ENCODE measurements at regions not wholly inside any gene's neighbourhood (a gene's known extent, or its start where the extent isn't known, plus 50 kb on each side); places are given as distances from the start of the nearest gene placed in this dataset.

DNA sequence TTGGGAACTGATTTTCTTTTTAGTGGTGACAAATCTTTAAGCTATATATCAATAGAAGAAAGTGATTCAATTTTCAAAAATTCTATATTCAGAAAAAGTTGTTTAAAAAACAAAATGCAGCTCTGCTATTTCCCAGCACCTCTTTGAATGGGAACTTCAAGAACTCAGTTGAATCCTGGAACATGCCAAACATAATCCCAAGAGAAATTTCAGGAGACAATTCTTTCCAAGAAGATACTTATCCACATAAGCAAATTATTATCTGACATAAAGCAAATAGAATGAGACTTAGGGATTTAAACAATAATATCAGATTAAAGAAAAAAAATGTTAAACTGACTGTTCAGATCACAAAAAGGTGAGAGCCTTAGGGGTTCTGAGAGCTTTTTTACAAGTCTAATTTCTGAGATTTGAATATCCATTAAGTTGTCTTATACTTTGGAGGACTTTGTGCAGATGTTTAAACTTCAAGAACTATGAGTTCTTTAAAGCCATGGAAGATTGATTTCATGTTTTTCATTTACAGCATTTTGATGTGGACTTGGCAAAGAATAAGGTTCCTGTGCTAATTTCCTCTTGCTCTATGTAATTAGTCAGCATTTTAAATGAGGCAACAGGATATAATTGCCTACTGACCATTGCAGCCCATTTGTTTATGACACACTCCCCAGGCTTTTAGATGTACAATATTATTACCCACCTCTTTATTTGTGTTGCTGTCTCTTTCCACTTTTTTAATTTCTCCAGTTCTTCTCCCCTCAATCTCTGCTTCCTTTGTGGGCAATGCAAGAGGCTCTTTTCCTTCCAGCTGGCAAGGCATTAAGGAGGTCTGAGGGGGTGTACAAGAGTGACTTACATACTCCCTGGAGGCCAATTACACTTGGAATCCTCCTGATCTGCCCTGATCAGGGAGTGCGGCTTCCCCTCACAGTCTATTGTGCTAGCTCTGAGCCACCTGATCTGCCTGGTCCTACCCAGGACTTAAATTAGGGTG is 419.1 kb downstream of the NR2F1-AS1 start:
- no peak for DNase-seq (ENCODE audit: low spot score)

DNA sequence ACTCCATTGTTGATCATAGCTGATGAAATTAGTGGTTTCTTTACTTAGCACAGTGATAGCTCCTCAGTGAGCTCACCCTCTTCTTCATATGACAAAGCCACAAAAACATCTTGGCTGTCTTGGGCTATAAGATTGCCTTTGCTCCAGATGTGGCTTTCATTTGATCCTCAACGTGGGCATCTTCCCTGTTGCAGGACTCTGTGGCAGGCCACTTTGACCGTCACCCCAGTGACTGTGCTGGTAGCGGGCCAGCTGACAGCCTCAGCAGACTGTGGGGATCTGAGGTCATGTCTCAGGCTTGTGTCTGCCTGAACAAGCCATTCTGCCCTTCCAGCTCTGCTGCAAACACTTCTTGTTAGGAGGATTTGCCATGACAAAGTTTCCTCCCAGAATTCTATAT is 422.2 kb downstream of the NR2F1-AS1 start:
- no peak for DNase-seq (ENCODE audit: low spot score)

DNA sequence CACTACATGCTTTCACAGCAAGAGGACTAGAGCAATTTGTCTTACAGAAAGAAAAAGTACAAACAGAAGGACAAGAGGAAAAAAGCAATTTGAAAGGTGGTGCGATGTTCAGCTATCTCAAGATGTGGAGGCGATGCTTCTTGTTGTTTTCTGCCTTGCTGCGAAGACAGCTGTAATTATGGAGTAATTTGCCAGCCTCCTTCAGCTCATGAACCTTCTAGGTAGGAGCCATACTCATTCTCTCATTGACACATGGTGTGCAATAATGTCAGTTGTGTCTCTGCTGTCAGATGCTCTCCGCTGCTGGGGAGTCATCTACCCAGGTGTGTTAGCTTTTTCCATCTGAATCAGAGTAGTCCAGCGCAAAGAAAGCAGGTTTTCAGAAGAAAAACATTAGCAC is 424.5 kb downstream of the NR2F1-AS1 start:
- DNase-seq (ENCODE audit: low spot score) = no peak

DNA sequence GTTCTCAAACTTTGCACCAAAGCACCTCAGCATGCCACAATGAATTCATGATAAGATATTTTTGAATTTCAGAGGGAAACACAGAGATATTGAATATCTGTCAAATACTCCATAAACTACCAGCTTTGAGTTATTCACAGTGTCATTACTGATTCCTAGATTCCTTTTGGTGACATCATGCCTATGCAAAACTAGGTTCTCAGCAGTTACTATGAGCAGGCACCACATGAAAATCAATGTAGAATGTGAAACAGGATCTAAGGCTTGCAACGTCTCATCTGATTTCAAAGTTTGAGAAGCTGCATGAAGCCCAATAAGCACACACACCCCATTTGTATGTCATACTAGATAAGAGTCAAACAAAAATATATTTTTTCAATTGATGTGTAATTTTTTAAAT is 426.5 kb downstream of the NR2F1-AS1 start:
- DNase-seq (ENCODE audit: low spot score) = no peak

DNA sequence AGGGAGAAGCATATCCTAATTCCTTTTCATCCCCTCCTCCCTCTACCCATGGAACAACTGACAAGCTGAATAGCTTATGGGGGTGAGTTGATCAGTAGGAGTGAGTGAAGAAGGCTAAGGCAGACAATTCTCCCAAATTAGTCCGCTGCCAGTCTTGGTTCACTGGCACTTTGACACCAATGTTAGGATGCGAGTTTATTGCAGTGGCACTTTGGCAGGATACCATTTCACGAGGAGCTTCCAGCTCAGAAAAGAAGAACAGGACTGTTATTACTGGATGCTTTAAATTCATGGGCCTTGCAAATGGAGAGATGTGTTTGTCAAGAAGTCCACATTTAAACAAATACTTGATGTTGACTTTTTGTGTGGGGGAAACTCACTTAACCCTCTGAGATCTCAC is 427.6 kb downstream of the NR2F1-AS1 start:
- no peak for DNase-seq (ENCODE audit: low spot score)

DNA sequence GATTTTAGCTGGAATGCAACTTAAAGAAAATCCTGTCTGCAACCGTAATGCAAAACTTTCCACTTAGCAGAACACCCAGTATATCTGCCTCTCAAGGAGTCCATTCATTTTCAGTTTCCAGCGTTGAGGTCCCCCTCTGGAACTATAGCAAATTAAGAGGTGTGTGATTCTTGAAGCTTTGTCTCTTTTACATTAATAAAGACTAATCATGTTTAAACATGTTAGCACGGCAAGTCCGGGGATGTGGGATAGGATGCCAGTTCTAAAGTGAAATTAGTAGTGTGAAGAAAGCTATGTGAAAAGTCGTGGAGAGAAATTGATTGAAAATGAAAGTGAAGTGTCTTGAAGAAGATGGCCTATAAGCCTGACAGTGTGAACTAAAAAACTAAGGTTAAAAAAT is 429.1 kb downstream of the NR2F1-AS1 start:
- DNase-seq (ENCODE audit: low spot score) = no peak

DNA sequence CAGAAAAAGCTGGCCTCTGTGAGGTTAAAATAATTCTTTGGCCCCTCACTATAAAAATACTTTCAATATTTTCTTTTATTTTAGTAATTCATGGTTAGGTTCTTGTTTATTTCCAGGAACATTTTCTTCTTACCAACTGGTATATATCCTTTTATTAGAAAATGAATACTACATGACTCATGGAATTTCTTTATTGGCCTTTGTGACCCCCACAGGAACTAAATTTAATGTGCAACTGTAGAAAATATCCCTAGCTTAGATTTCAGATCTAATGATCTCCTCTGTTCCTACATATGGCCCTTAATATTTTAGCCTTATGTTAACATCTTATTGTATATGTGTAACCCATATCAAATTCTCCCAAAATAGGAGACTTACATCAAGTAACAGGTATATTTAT is 429.9 kb downstream of the NR2F1-AS1 start:
- DNase-seq (ENCODE audit: low spot score) = no peak

DNA sequence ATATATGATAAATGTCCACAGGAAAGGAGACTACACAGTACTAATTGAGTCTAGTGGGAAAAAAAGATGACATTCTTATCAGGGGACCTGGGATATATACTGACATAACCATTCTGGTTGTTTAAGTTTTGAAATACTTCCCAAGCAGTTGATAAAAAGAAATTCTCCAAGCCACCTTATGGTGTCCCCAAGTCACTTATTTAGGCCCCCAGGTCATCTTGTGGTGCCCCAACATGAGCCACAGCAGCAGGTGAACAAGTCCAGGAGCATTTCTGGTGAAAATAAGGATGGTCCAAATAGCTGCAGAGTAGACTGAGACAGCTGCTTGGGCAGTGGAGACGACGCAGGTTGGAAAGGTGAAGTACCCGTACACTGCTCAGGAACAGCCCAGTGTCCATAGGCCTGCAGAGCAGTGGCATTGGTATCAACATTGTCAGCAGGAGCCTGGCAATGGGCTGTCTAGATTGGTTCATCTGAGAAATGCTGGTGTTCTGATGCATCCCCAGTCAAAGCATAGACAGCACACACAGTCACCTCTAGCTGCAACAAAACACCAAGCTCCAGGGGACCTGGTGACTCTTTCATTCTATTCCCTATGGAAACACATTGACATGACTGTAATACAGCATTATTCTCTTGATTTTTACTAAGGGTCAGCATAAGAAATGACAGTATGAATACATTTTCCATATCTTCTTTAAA is 430.6 kb downstream of the NR2F1-AS1 start:
- DNase-seq (ENCODE audit: low spot score) = no peak

DNA sequence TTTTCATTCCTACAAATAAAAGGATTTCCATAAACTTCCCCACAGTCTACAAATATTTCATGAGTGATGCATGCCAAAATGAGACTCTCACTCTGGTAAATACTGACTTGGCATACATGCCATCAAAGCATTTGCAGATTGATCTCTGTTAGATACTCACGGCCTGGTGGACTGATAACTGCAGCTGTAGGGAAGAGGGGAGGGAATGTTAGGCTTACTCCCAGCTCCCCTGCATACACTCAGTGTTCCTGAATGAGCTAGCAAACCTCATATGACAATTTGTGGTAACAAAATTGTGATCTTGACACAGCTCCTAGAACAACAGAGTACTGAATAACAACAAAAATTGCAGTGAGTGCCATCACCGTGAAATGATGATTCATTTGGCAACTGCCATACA is 435.3 kb downstream of the NR2F1-AS1 start:
- DNase-seq (ENCODE audit: low spot score) = no peak

DNA sequence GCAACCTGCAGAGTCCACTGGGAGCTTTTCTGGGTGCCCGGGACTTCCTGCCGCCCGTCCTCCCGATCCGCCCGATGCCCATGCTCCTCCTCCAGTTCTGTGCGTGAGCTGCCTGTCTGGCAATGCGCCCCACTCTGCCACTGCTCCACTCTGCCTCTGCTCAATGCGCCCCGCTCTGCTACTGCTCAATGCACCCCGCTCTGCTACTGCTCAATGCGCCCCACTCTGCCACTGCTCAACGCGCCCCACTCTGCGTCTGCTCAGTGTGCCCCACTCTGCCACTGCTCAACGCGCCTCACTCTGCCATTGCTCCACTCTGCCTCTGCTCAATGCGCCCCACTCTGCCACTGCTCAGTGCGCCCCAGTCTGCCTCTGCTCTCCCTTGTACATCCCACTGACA is 436.0 kb downstream of the NR2F1-AS1 start:
- no peak for DNase-seq (ENCODE audit: low spot score)

DNA sequence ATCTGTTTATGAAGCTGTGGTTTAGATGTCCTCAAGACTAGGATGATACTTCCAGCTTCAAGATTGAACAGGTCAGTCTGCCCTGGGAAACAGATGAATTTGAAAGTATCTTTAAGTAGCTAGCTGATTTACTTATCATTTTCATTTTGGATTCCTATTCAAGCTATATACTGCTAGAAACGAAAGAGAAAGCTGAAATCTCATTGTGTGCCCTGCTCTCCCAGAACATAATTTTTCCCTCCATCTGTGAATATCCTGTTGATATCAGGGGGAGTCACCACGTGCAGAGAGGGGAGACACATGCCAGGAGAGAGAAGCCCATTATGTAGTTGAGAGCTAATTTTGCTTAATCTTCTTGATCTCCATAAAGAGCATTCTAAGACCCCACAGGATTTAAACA is 439.1 kb downstream of the NR2F1-AS1 start:
- no peak for DNase-seq (ENCODE audit: low spot score)

DNA sequence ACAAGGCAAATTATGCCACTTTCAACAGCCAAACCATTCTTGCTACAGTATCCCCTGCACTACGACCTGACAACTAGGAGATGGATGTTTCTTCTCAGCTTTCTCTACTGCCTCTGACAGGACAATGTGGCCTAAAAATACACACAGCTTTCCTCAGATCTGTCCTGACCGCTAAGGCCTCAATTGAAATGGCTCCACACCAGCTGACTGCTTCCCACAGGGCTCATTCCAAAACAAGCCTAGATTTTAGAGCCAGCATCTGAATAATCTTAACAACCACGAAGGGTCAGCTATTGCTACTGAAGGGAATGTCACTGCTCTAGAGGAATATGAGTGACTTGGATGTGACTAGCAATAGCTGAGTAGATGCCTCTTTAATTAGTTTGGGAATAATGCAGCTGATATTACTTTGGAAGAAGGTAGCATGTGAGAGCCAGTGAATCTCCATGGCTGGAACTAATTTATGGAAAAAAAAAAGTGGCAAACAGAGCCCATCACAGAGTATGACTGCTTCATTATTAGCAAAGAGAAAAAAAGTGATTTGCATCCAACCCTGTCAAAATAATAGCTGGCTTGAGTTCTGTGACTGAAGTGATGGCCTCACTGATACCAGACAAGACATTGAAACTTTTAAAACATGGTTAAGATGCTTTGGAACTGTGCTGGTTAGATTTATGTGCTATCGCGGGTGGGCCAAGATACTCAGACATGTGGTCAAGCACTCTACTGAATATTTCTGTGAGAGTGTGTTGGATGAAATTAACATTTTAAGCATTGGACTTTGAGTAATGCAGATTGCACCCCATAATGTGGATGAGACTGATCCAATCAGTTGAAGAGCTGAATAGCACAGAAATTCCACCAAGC is 450.2 kb downstream of the NR2F1-AS1 start:
- no peak for DNase-seq (ENCODE audit: low spot score)

DNA sequence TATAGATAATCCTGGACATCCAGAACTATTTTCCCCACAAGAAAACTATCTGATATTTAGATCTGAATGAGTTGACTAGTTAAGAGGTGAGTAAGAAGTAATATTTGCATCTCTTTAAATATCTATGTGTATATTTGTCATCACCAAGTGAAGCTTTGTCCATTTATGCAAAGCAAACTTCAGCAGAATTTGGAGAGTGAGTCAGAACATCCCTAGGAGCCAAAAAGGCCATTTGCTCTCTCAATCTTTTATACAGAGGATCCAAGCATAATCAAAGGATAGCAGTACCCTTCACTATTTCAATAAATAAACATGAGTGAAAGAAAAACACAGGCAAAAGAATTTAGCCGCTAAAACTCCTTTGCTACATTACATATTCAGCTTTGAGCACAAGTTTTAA is 454.4 kb downstream of the NR2F1-AS1 start:
- no peak for DNase-seq (ENCODE audit: low spot score)

DNA sequence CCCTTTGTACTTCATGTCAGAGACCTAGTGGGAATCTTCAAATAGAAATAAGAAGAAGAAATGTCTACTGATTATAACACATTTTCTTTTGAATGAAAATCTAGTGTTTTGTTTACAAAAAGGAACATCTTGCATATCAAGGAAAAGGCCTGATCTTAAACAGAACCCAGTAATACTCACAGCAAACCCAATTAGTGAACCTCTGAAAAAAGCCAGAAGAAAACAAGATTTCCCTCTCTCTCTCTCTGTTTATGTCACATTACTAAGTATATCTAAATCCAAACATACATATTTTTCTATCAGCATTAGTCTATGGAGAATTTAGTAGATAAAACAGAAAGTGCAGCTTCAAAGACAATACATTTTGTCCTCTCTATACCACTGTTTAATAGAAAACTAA is 457.9 kb downstream of the NR2F1-AS1 start:
- no peak for DNase-seq (ENCODE audit: low spot score)

DNA sequence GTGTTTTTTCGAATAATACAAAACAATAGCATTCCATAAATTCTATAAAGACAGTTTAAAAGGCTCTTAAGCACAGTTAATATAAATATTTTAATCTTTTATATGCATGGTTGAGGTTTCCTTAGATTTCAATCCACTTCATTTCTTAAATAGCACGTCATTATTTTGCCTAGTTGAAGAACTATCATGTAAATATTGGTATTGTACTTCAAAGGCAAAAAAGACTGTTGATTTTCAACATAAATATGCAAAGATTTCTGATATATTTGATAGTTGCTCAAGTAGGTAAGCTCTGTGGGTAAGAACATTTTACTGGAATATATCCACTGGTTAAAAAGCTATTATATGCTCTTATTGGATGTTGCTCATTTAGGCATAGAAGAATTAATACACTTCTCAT is 458.6 kb downstream of the NR2F1-AS1 start:
- DNase-seq (ENCODE audit: low spot score) = no peak

DNA sequence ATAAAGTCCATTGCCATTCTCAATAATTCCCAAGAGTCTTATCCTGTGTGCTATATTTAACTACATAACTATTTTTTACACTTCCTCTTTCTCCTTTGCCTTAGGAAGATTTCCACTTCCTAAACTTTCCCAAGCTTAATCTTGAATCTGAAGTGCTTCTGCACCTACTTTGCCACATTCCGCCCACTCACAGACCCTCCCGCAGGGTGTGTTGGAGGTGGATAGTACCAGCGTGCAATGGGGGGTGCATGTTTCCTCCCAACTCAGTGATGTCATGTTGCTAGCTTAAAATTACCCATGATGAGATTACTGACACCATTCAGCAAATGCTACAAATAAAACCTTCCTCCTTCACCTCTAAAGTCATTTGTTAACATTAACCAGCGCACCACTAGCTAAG is 460.2 kb downstream of the NR2F1-AS1 start:
- no peak for DNase-seq (ENCODE audit: low spot score)

DNA sequence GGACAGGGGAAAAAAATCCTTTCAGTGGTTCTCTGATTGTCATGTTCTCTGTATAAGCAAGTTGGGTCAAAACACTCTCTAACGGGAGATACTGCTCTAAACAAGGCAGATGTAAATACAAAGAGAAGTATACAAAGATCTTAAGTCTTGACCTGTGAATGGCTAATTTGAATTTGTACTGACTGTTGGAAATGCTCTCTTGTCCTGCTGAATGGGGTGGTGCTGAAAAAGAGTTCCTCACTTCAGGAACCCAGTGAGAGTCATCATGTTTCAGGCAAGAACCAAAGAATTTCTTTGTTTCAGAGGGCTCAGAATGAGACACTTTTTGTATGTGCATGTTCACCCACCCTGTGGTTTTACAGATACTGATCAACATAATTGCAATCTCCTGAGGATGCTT is 461.0 kb downstream of the NR2F1-AS1 start:
- DNase-seq (ENCODE audit: low spot score) = no peak

DNA sequence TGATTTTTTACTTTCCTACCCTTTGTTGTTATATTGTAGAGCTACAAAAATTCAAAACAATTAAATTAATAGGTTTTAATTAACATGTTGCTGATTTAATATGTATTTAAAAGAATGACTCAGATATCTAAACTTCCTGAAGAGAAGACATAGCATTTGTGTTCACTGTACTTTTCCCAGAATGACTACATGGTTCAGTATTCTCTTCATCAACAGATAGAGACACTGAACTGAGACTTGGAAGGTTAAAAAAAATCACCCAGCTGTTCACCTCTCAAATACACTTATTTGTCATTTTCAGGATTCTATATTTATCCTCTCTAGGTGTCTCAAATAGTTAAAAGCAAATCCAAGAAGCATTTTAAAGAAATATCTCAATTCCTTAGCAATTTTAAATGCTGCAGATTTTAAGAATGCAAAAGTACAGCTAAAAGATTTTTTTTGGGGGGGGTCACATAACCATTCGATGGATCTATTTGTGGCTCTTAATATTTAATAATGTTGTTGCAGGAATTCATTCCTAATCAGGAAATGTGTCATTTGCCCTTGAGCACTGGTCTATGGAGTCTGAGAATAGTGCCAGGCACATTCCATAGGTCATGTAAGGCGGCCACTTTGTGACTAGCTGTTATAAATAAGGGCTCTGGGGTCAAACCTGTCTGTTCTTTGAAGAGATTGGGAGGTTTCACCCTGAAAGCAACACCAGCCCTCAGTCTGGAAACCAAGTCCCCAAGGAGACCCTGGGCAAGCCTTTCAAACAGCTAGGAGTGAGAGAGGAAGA is 463.1 kb downstream of the NR2F1-AS1 start:
- DNase-seq (ENCODE audit: low spot score) = no peak

DNA sequence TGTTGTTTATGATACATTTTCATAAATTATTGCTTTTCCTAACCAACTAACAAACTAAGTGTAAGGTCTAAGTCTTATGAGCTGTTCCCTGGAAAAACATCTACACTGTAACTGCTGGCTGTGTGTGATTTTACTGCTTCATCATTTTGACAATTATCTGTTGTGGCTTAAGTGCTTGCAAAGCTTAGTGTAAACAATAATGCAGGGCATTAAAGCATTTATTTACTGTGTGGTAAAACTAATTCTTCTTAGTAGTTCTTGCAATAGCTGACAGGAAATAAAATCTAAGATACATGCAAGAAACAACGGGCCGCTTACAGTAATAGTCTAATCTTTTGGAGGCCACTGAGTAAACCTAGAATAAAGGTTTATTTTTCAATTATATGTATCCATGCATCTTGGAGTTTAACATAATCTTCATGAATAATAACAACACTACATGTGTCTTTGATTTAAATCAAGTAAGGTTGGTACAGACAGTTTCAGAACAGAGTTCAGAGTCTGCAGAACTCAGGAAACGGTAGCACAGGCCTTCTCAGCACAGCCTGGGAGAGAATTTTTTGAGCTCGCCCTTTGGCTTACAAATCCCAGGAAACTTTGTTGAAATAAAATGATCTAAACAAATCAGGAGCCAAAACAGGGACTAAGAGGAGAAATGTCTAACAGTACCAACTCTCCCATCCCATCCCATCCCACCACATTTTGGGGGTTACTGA is 473.1 kb downstream of the NR2F1-AS1 start:
- no peak for DNase-seq (ENCODE audit: low spot score)

DNA sequence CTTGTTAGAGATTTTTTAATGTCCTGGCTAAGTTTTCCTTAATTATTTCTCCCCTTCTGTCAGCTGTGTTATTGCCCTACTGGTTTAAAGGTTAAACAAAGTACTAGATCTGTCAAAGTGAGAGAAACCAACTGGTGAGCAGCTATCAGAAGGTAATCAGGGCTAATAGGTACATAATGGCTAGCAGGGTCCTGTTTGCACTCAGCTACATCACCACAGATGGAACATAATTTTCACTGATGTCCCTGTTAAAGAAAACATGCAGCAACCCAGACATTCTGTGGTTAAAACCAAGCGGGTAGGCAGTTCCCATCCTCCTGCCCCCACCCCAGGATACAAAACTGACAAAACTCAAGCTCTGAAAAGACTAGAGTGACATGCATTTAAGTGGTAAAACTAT is 473.9 kb downstream of the NR2F1-AS1 start:
- DNase-seq (ENCODE audit: low spot score) = no peak

DNA sequence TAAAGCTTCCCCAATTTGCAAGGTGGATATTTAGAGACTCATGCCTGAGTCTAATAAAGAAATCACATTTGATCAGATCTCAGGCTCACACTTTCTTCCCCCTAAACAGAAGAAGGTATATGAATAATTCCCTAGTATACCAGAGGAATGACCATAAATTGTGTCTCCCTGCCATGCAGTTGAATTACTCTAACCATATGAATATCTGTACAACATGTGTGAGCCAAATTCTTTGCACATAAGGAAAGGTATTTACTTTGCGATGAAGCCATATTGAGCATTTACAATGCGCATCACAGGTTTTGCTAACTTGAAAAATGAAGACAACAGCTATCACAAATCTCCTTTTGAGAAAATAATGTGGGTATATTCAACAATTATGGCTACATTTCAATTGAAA is 479.4 kb downstream of the NR2F1-AS1 start:
- DNase-seq (ENCODE audit: low spot score) = no peak

Measured in CD4-positive, alpha-beta T cell treated with Interleukin-15 for 4 hours (primary cell).